HG02763 (cell line): ENCODE measurements at regions not wholly inside any gene's neighbourhood (a gene's known extent, or its start where the extent isn't known, plus 50 kb on each side); places are given as distances from the start of the nearest gene placed in this dataset.

Source experiments
- ATAC-seq: cut with Tn5 transposase; IDR thresholded peaks from one replicate; pipeline ENCODE4 v1.9.1; 2021; ENCODE audit warnings: mild to moderate bottlenecking, moderate library complexity; ENCODE audit not compliant: unreplicated experiment

GRCh38 chr21:41689289-41689583 is 77.6 kb downstream of the RIPK4 start:
- no peak for ATAC-seq

- no peak for ATAC-seq
These were observed 79.2 kb downstream of the RIPK4 start for GRCh38 chr21:41687633-41688032.

GRCh38 chr21:41686664-41687063 is 80.2 kb downstream of the RIPK4 start:
- ATAC-seq: no peak

GRCh38 chr21:41685511-41686149 is 81.2 kb downstream of the RIPK4 start:
- ATAC-seq: no peak

GRCh38 chr21:41684381-41685245 is 82.2 kb downstream of the RIPK4 start:
- no peak for ATAC-seq

- no peak for ATAC-seq
These were observed 83.0 kb downstream of the RIPK4 start for GRCh38 chr21:41683815-41684214.

GRCh38 chr21:41682719-41683179 is 84.1 kb downstream of the RIPK4 start:
- ATAC-seq: no peak

GRCh38 chr21:41681939-41682718 is 84.7 kb downstream of the RIPK4 start:
- no peak for ATAC-seq

- no peak for ATAC-seq
These were observed 85.5 kb downstream of the RIPK4 start for GRCh38 chr21:41681348-41681801.

GRCh38 chr21:41680444-41681347 is 86.2 kb downstream of the RIPK4 start:
- no peak for ATAC-seq

GRCh38 chr21:41678924-41679318 is 87.9 kb downstream of the RIPK4 start:
- no peak for ATAC-seq

- no peak for ATAC-seq
These were observed 88.6 kb downstream of the RIPK4 start for GRCh38 chr21:41678016-41678923.

- ATAC-seq: no peak
These were observed 89.2 kb downstream of the RIPK4 start for GRCh38 chr21:41677671-41678015.

GRCh38 chr21:41676198-41676597 is 90.7 kb downstream of the RIPK4 start:
- no peak for ATAC-seq

- ATAC-seq: no peak
These were observed 91.3 kb downstream of the RIPK4 start for GRCh38 chr21:41675574-41675973.

- ATAC-seq: no peak
These were observed 92.5 kb downstream of the RIPK4 start for GRCh38 chr21:41674402-41674801.

GRCh38 chr21:41673596-41674335 is 93.1 kb downstream of the RIPK4 start:
- ATAC-seq: no peak

- ATAC-seq: no peak
These were observed 93.8 kb downstream of the RIPK4 start for GRCh38 chr21:41673071-41673470.

- ATAC-seq: no peak
These were observed 94.3 kb downstream of the RIPK4 start for GRCh38 chr21:41672543-41672915.
